T follicular helper cell (primary cell): ENCODE measurements at regions not wholly inside any gene's neighbourhood (a gene's known extent, or its start where the extent isn't known, plus 50 kb on each side); places are given as distances from the start of the nearest gene placed in this dataset.

Experiments
- DNase-seq: peaks from one replicate; pipeline ENCODE4 v3.0.0-alpha.2; 2020; ENCODE audit warnings: low read depth

GRCh38 chr11:128407962-128408361 is 179.4 kb downstream of the ETS1 start:
- DNase-seq: no peak

GRCh38 chr11:128405714-128406662 is 181.4 kb downstream of the ETS1 start:
- DNase-seq: no peak

GRCh38 chr11:128405112-128405511 is 182.2 kb downstream of the ETS1 start:
- DNase-seq: no peak

DNA sequence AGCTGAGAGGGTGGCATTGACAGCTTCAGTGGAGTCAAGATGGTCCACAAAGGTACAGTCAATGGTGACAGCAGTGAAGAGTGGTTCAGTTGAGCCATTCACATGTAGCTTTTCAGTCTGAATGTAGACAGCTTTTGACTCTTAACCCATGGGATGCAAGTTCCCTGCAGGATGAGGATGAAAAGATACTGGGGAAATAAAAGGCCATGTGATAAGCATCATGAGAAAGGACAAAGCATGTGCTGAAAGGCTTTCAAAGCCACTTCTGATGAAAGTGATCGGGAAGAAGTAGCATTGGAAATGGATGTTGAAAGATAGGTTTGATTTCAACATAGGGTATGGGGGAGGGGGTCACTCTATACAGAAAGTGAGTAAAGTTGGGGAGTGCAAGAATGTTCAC is 182.9 kb downstream of the ETS1 start:
- no peak for DNase-seq

- no peak for DNase-seq
Observed at GRCh38 chr11:128400382-128401203, 186.8 kb downstream of the ETS1 start.

- no peak for DNase-seq
Observed at GRCh38 chr11:128399251-128400121, 187.9 kb downstream of the ETS1 start.

- DNase-seq: no peak
Observed at GRCh38 chr11:128398517-128399250, 188.7 kb downstream of the ETS1 start.

GRCh38 chr11:128397362-128397761 is 190.0 kb downstream of the ETS1 start:
- no peak for DNase-seq

DNA sequence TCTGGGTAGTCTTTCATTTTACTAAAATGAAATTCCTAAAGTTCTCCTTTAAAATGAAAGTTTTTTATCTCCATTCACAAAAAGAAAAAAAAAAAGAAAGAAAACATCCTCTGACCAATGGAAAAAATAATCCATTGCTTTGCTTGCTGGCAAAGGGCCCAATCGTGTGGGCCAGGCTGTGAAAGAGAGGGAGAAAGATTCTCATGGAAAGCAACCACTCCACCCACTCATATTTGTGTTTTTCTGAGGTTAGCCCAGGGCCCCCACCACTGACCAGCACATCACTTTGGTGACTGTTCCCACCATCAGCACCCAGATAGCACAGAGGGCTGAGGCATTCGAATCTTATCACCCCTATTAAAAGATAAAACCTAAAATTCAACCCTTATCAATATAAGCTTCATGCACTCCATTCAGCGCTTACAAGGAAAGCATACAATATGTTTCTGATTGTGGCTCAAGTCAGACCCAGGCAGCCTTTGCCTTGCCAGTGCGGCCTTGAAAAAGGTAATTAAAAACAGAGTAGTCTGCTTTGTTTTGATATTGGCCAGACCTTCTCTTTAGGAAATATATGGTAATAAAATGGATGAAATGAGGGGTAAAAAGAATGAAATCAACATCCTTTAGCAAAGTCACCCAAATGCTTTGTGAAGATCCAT is 192.8 kb downstream of the ETS1 start:
- no peak for DNase-seq

- DNase-seq: no peak
Observed at GRCh38 chr11:128392259-128392658, 195.1 kb downstream of the ETS1 start.

- no peak for DNase-seq
Observed at GRCh38 chr11:128391811-128392210, 195.5 kb downstream of the ETS1 start.

DNA sequence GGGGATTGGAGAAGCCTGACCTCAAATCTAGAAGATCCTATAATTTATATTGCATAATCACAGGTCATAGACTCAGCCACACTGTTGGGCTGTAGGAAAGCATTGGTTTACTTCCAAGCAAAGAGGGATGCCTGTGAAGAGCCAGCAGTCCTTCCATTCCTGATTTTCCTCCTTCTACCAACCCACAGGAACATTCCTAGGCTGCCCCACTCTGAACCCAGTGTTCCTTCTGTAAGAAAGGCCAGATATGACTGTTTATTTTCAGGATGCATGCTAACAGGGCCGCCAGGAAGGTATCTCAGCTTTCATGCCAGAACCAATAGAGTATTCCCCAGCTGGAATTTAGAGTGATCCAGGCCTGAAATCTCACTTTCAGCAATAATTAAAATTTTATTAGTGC is 197.1 kb downstream of the ETS1 start:
- DNase-seq: no peak

DNA sequence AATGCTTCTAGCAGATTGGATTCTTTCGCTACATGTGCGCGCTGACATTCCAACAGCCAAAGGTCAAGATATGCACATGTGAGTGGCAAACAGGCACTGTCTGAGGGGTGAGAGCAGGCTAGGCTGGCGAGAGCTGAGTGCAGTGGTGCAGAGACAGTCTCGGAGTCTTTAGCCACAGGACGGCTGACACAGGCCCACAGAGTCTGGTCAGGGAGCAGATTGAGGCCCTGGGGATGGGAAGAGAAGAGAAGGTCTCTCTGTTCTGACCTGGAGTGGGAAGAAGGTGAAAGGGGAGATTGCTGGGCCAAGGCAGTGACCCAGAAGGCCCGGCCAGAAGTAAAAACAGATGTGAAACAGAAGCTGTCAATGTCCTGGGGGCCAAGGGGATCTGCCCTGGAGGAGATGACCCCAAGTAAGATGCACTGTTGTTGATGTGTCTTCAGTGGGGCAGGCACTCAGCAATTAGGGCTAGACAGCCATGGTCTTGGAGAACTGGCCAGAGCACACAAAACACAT is 197.8 kb downstream of the ETS1 start:
- no peak for DNase-seq

- DNase-seq: no peak
Observed at GRCh38 chr11:128388206-128388815, 199.0 kb downstream of the ETS1 start.

DNA sequence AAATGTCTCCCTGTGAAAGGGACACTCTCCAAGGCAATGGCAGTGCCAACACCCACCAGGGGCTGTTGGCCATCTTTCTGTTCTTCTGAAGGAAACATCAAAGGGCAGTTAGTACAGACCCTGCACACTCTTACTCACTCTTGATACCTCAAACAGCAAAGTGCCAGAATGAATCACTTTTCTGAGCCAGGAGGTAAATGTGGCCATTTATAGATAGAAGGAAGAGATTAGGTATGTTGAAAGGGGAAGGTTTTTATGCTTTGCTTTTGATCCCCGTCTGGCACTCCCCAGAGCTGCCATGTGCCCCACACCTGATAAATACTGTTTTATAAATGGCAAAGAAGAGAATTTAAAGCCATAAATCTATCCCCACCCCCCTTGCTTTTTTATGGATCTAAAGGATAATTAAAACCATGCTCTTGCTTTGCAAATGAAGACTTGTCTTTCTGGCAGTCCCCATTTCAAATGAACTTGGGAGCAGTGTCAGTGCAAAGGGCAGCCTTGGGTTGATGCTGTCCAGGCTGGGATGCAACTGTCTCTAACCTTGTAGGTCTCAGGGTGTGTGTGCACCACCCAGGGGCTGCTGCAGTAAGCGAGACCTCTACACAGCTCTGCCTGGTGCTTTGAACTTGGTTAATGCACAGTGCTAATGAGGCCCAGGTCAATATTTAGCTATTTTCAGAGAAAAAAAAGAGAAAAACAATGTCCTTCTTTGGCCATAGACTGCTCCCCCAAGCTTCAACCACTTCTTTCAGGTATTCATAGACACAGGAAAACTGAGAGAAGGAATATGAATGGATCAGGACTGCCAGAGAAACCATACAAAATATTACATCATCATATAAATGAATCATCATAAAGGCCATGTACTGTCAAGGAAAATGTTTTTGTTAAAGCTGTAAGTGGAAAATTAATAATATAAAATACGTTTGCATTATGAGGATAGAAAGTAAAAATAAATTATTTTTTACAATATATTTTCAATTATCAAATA is 207.5 kb downstream of the ETS1 start:
- DNase-seq: no peak

GRCh38 chr11:128375961-128376360 is 211.4 kb downstream of the ETS1 start:
- DNase-seq: no peak

DNA sequence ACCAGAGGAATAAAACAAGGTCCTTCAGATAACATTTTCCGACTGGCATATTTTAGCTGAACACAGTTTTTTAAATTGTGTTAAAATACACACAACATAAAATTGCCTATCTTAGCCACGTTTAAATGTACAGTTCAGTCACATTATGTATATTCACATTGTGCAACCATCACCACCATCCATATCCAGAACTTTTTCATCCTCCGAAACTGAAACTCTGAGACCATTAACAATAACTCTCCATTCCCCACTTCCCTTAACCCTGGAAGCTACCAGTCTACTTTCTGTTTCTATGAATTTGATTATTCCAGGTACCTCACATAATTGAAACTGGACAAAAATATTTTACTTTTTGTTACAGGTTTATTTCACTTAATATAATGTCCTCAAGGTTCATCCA is 213.3 kb downstream of the ETS1 start:
- DNase-seq: no peak

GRCh38 chr11:128372977-128373376 is 214.4 kb downstream of the ETS1 start:
- no peak for DNase-seq

DNA sequence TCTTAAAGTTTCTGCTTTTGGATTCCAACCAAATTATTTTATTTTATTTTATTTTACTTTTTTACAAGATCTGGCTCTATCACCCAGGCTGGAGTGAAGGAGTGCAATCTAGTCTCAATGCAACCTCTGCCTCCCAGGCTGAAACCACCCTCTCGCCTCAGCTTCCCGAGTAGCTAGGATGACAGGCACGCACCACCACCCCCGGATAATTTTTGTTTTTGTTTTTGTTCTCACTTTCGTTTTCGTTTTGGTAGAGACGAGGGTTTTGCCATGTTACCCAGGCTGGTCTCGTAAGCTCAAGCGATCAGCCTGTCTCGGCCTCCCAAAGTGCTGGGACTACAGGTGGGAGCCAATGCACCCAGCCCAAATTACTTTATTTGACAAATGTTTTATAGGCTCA is 219.8 kb downstream of the ETS1 start:
- DNase-seq: no peak
